ENCODE measurements at regions not wholly inside any gene's neighbourhood (a gene's known extent, or its start where the extent isn't known, plus 50 kb on each side); places are given as distances from the start of the nearest gene placed in this dataset.
"Not testable (repeated sequence)": the region's sequence is repeated elsewhere in the genome, so short reads cannot be mapped to it uniquely, and the experiment has no call there.

GRCh38 chr1:195704028-195704427 lies 904.2 kb downstream of the KCNT2 start:
- no peaks in the 10 kb centered on the region for H3K9me3 ChIP-seq (ENCODE audit: control insufficient read depth, insufficient read depth, low read length)
- no peaks in the 10 kb centered on the region for H3K4me1 ChIP-seq (ENCODE audit: insufficient read depth, low read length)
- no peak overlapping the region for H3K9ac ChIP-seq (ENCODE audit: low read depth, low read length)
- H3K36me3 ChIP-seq (ENCODE audit: insufficient read depth, low read length): no peaks in the 10 kb centered on the region

- Histone ChIP-seq H3K9ac (ENCODE audit: low read depth, low read length) (no peak overlapping the region), H3K4me1 (ENCODE audit: insufficient read depth, low read length) (no peaks in the 10 kb centered on the region), H3K36me3 (ENCODE audit: insufficient read depth, low read length) (no peaks in the 10 kb centered on the region), H3K9me3 (ENCODE audit: control insufficient read depth, insufficient read depth, low read length) (no peaks in the 10 kb centered on the region)
Observed at GRCh38 chr1:195701149-195701548, 907.1 kb downstream of the KCNT2 start.

GRCh38 chr1:195697130-195697529 lies 911.1 kb downstream of the KCNT2 start:
- no peaks in the 10 kb centered on the region for H3K36me3 ChIP-seq (ENCODE audit: insufficient read depth, low read length)
- no peak overlapping the region for H3K9ac ChIP-seq (ENCODE audit: low read depth, low read length)
- no peaks in the 10 kb centered on the region for H3K9me3 ChIP-seq (ENCODE audit: control insufficient read depth, insufficient read depth, low read length)
- no peaks in the 10 kb centered on the region for H3K4me1 ChIP-seq (ENCODE audit: insufficient read depth, low read length)

GRCh38 chr1:195686764-195687163 lies 921.5 kb downstream of the KCNT2 start:
- Histone ChIP-seq H3K9ac (ENCODE audit: low read depth, low read length) (no peak overlapping the region), H3K36me3 (ENCODE audit: insufficient read depth, low read length) (no peaks in the 10 kb centered on the region), H3K4me1 (ENCODE audit: insufficient read depth, low read length) (no peaks in the 10 kb centered on the region), H3K9me3 (ENCODE audit: control insufficient read depth, insufficient read depth, low read length) (no peaks in the 10 kb centered on the region)

- Histone ChIP-seq H3K36me3 (ENCODE audit: insufficient read depth, low read length) (no peaks in the 10 kb centered on the region), H3K4me1 (ENCODE audit: insufficient read depth, low read length) (0 out of 2 replicates have a peak, but pooled peaks cover 5% of the 10 kb centered on the region), H3K9me3 (ENCODE audit: control insufficient read depth, insufficient read depth, low read length) (peaks cover 3% of the 10 kb centered on the region), H3K9ac (ENCODE audit: low read depth, low read length) (no peak overlapping the region)
Observed at GRCh38 chr1:195664628-195665027, 943.6 kb downstream of the KCNT2 start.

- H3K9ac ChIP-seq (ENCODE audit: low read depth, low read length): no peak overlapping the region
- no peaks in the 10 kb centered on the region for H3K36me3 ChIP-seq (ENCODE audit: insufficient read depth, low read length)
- 0 out of 2 replicates have a peak, but pooled peaks cover 5% of the 10 kb centered on the region for H3K4me1 ChIP-seq (ENCODE audit: insufficient read depth, low read length)
- peaks cover 3% of the 10 kb centered on the region for H3K9me3 ChIP-seq (ENCODE audit: control insufficient read depth, insufficient read depth, low read length)
Observed at GRCh38 chr1:195663549-195664280, 944.5 kb downstream of the KCNT2 start.

GRCh38 chr1:195656780-195657179 lies 951.5 kb downstream of the KCNT2 start:
- no peaks in the 10 kb centered on the region for H3K36me3 ChIP-seq (ENCODE audit: insufficient read depth, low read length)
- H3K9ac ChIP-seq (ENCODE audit: low read depth, low read length): no peak overlapping the region
- no peaks in the 10 kb centered on the region for H3K4me1 ChIP-seq (ENCODE audit: insufficient read depth, low read length)
- H3K9me3 ChIP-seq (ENCODE audit: control insufficient read depth, insufficient read depth, low read length): peaks cover 3% of the 10 kb centered on the region

- not testable (repeated sequence) for H3K4me1 ChIP-seq (ENCODE audit: insufficient read depth, low read length); H3K9me3 ChIP-seq (ENCODE audit: control insufficient read depth, insufficient read depth, low read length); H3K9ac ChIP-seq (ENCODE audit: low read depth, low read length); H3K36me3 ChIP-seq (ENCODE audit: insufficient read depth, low read length)
Observed at GRCh38 chr1:195648875-195649274, 959.4 kb downstream of the KCNT2 start.

- Histone ChIP-seq H3K4me1 (ENCODE audit: insufficient read depth, low read length) (no peaks in the 10 kb centered on the region), H3K36me3 (ENCODE audit: insufficient read depth, low read length) (no peaks in the 10 kb centered on the region), H3K9me3 (ENCODE audit: control insufficient read depth, insufficient read depth, low read length) (no peaks in the 10 kb centered on the region), H3K9ac (ENCODE audit: low read depth, low read length) (no peak overlapping the region)
Observed at GRCh38 chr1:195637539-195637938, 970.7 kb downstream of the KCNT2 start.

GRCh38 chr1:195618287-195618686 lies 990.0 kb downstream of the KCNT2 start:
- Histone ChIP-seq H3K4me1 (ENCODE audit: insufficient read depth, low read length) (peaks cover 4% of the 10 kb centered on the region; the same call in 1 of the 2 replicates), H3K9ac (ENCODE audit: low read depth, low read length) (no peak overlapping the region), H3K36me3 (ENCODE audit: insufficient read depth, low read length) (no peaks in the 10 kb centered on the region), H3K9me3 (ENCODE audit: control insufficient read depth, insufficient read depth, low read length) (no peaks in the 10 kb centered on the region; the same call in 1 of the 2 replicates)

GRCh38 chr1:195617106-195617505 lies 991.1 kb downstream of the KCNT2 start:
- Histone ChIP-seq H3K9ac (ENCODE audit: low read depth, low read length) (no peak overlapping the region), H3K9me3 (ENCODE audit: control insufficient read depth, insufficient read depth, low read length) (no peaks in the 10 kb centered on the region; the same call in 1 of the 2 replicates), H3K36me3 (ENCODE audit: insufficient read depth, low read length) (no peaks in the 10 kb centered on the region), H3K4me1 (ENCODE audit: insufficient read depth, low read length) (peaks cover 4% of the 10 kb centered on the region; the same call in 1 of the 2 replicates)

GRCh38 chr1:195608883-195609282 lies 999.4 kb downstream of the KCNT2 start:
- Histone ChIP-seq H3K9me3 (ENCODE audit: control insufficient read depth, insufficient read depth, low read length) (no peaks in the 10 kb centered on the region), H3K36me3 (ENCODE audit: insufficient read depth, low read length) (no peaks in the 10 kb centered on the region), H3K4me1 (ENCODE audit: insufficient read depth, low read length) (0 out of 2 replicates have a peak, but pooled peaks cover 4% of the 10 kb centered on the region), H3K9ac (ENCODE audit: low read depth, low read length) (no peak overlapping the region)

GRCh38 chr1:195606483-195606882 lies 1001.8 kb downstream of the KCNT2 start:
- Histone ChIP-seq H3K36me3 (ENCODE audit: insufficient read depth, low read length) (no peaks in the 10 kb centered on the region), H3K9ac (ENCODE audit: low read depth, low read length) (no peak overlapping the region)

GRCh38 chr1:195604287-195604686 lies 1004.0 kb downstream of the KCNT2 start:
- H3K9ac ChIP-seq (ENCODE audit: low read depth, low read length): no peak overlapping the region
- H3K36me3 ChIP-seq (ENCODE audit: insufficient read depth, low read length): no peaks in the 10 kb centered on the region
- H3K4me1 ChIP-seq (ENCODE audit: insufficient read depth, low read length): 0 out of 2 replicates have a peak, but pooled peaks cover 4% of the 10 kb centered on the region
- H3K9me3 ChIP-seq (ENCODE audit: control insufficient read depth, insufficient read depth, low read length): no peaks in the 10 kb centered on the region

More at GRCh38 chr1:195606483-195606882, 1001.8 kb downstream of the KCNT2 start:
- Histone ChIP-seq H3K9me3 (ENCODE audit: control insufficient read depth, insufficient read depth, low read length) (no peaks in the 10 kb centered on the region), H3K4me1 (ENCODE audit: insufficient read depth, low read length) (0 out of 2 replicates have a peak, but pooled peaks cover 4% of the 10 kb centered on the region)

- no peak overlapping the region for H3K9ac ChIP-seq (ENCODE audit: low read depth, low read length)
- no peaks in the 10 kb centered on the region for H3K36me3 ChIP-seq (ENCODE audit: insufficient read depth, low read length)
- no peaks in the 10 kb centered on the region for H3K9me3 ChIP-seq (ENCODE audit: control insufficient read depth, insufficient read depth, low read length)
- no peaks in the 10 kb centered on the region for H3K4me1 ChIP-seq (ENCODE audit: insufficient read depth, low read length)
Observed at GRCh38 chr1:195597891-195598290, 1010.3 kb downstream of the KCNT2 start.
